Mammary epithelial cell (primary cell): ENCODE measurements at regions not wholly inside any gene's neighbourhood (a gene's known extent, or its start where the extent isn't known, plus 50 kb on each side); places are given as distances from the start of the nearest gene placed in this dataset.

Experiments used
- EZH2 ChIP-seq: IDR thresholded peaks from 2 replicates; pipeline ENCODE4 v1.6.1; 2012; ENCODE audit warnings: low read length, inconsistent platforms, borderline replicate concordance
- TF ChIP-seq, protein P1 (sequence below), 2 donors: IDR thresholded peaks in 1 of 2; conservative IDR thresholded peaks in 1 of 2; 2 replicates each; pipeline ENCODE4 v1.5.1; 2011 to 2012; ENCODE audit warnings: inconsistent platforms in 2 of 2, low read length in 2 of 2, mild to moderate bottlenecking in 2 of 2, control low read depth in 1 of 2, low read depth in 1 of 2; ENCODE audit not compliant: insufficient read depth in 1 of 2; ENCODE audit errors: extremely low read depth in 1 of 2

DNA sequence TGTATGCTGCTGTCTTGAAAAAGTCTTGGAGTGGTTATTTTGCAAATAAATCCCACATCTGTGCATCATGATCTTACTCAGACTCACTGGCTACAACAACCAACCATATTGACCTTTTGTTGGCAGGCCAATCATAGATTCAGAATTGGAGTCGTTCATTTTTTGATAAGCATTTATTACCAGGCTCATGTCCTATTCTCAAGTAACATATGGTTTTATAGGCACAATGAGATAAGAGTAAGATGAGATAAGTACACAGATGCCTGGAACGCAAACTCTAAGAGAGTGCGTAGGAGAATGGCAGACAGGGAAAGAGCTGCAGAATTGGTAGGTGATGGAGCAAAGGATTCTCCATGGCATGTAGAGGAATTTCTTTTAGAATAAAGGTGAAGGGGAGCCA is 71.6 kb upstream of the SLC5A12 start:
- no peak for TF ChIP-seq EZH2
- TF ChIP-seq, protein P1, sequence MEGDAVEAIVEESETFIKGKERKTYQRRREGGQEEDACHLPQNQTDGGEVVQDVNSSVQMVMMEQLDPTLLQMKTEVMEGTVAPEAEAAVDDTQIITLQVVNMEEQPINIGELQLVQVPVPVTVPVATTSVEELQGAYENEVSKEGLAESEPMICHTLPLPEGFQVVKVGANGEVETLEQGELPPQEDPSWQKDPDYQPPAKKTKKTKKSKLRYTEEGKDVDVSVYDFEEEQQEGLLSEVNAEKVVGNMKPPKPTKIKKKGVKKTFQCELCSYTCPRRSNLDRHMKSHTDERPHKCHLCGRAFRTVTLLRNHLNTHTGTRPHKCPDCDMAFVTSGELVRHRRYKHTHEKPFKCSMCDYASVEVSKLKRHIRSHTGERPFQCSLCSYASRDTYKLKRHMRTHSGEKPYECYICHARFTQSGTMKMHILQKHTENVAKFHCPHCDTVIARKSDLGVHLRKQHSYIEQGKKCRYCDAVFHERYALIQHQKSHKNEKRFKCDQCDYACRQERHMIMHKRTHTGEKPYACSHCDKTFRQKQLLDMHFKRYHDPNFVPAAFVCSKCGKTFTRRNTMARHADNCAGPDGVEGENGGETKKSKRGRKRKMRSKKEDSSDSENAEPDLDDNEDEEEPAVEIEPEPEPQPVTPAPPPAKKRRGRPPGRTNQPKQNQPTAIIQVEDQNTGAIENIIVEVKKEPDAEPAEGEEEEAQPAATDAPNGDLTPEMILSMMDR (conservative IDR thresholded peaks at IDR 0.05 in 1 of 2, IDR thresholded peaks at IDR 0.05 in 1 of 2; ENCODE audit: extremely low read depth in 1 of 2, insufficient read depth in 1 of 2, low read depth in 1 of 2, low read length in 2 of 2): no peak
